DND-41 (cell line): ENCODE measurements at regions not wholly inside any gene's neighbourhood (a gene's known extent, or its start where the extent isn't known, plus 50 kb on each side); places are given as distances from the start of the nearest gene placed in this dataset.
"Not testable (repeated sequence)": the region's sequence is repeated elsewhere in the genome, so short reads cannot be mapped to it uniquely, and the experiment has no call there.

ENCODE experiments used
- ATAC-seq: fragments of 200-7000 bp; cut with Tn5 transposase; 3 replicates; pipeline ENCODE4 v1.9.1; 2021; ENCODE audit warnings: low read depth; ENCODE audit not compliant: insufficient read depth
- DNase-seq: peaks from one replicate; pipeline ENCODE4 v3.0.0-alpha.2; 2020
- H2AFZ ChIP-seq: 2 replicates; pipeline ENCODE4 v1.6.0; 2012; ENCODE audit warnings: low read depth, low read length
- H3K27ac ChIP-seq: 2 replicates; pipeline ENCODE4 v1.5.1; 2012; ENCODE audit warnings: low read length, inconsistent platforms
- H3K27me3 ChIP-seq: fragments of 200-600 bp; sonication (generic); 2 replicates; pipeline ENCODE4 v1.6.0; 2012; ENCODE audit warnings: low read length, mild to moderate bottlenecking, inconsistent platforms; ENCODE audit not compliant: insufficient read depth, poor library complexity
- H3K36me3 ChIP-seq: 2 replicates; pipeline ENCODE4 v1.5.1; 2012; ENCODE audit warnings: low read length, inconsistent platforms; ENCODE audit not compliant: insufficient read depth
- H3K4me1 ChIP-seq: 2 replicates; pipeline ENCODE4 v1.5.1; 2012; ENCODE audit warnings: mild to moderate bottlenecking, low read length; ENCODE audit not compliant: insufficient read depth
- H3K4me2 ChIP-seq: 2 replicates; pipeline ENCODE4 v1.6.0; 2012; ENCODE audit warnings: mild to moderate bottlenecking, moderate library complexity, low read length, inconsistent platforms; ENCODE audit not compliant: insufficient read depth
- H3K4me3 ChIP-seq, 2 experiments: fragments of 200-600 bp in 1 of 2; shearing (Covaris generic) in 1 of 2; 2 replicates each; pipeline ENCODE4 v1.5.1; 2012 to 2016; ENCODE audit warnings: inconsistent platforms in 2 of 2, low read length in 2 of 2, mild to moderate bottlenecking in 2 of 2, low read depth in 1 of 2, moderate library complexity in 1 of 2
- H3K79me2 ChIP-seq: 2 replicates; pipeline ENCODE4 v1.6.0; 2012; ENCODE audit warnings: low read length, inconsistent platforms; ENCODE audit not compliant: insufficient read depth
- H3K9ac ChIP-seq: 2 replicates; pipeline ENCODE4 v1.6.0; 2012; ENCODE audit warnings: low read depth, mild to moderate bottlenecking, inconsistent platforms, low read length, moderate library complexity
- H3K9me3 ChIP-seq: 2 replicates; pipeline ENCODE4 v1.5.1; 2012; ENCODE audit warnings: low read length, moderate library complexity, mild to moderate bottlenecking, inconsistent platforms; ENCODE audit not compliant: insufficient read depth, severe bottlenecking
- H4K20me1 ChIP-seq: 2 replicates; pipeline ENCODE4 v1.6.0; 2012; ENCODE audit warnings: low read length; ENCODE audit not compliant: insufficient read depth
- EZH2 ChIP-seq: IDR thresholded peaks from 3 replicates; pipeline ENCODE4 v1.6.1; 2012; ENCODE audit warnings: borderline replicate concordance, low read depth, mild to moderate bottlenecking, moderate library complexity, low read length, inconsistent platforms; ENCODE audit not compliant: severe bottlenecking
- TF ChIP-seq, protein P1 (sequence below): IDR thresholded peaks from 2 replicates; pipeline ENCODE4 v1.5.1; 2012; ENCODE audit warnings: borderline replicate concordance, low read length, moderate library complexity, mild to moderate bottlenecking; ENCODE audit not compliant: poor library complexity, severe bottlenecking; ENCODE audit errors: extremely low read depth

- Histone ChIP-seq H2AFZ (no peak overlapping the region), H3K9ac (no peak overlapping the region), H3K27ac (no peak overlapping the region), H3K4me3 (no peak overlapping the region), H3K36me3 (no peaks in the 10 kb centered on the region), H3K79me2 (no peaks in the 10 kb centered on the region), H3K9me3 (no peaks in the 10 kb centered on the region), H3K4me1 (no peaks in the 10 kb centered on the region), H3K27me3 (no peaks in the 10 kb centered on the region), H4K20me1 (no peaks in the 10 kb centered on the region), H3K4me2 (no peak overlapping the region)
- no peak for DNase-seq
- ATAC-seq: no peak
- no peak for TF ChIP-seq EZH2
- TF ChIP-seq, protein P1, sequence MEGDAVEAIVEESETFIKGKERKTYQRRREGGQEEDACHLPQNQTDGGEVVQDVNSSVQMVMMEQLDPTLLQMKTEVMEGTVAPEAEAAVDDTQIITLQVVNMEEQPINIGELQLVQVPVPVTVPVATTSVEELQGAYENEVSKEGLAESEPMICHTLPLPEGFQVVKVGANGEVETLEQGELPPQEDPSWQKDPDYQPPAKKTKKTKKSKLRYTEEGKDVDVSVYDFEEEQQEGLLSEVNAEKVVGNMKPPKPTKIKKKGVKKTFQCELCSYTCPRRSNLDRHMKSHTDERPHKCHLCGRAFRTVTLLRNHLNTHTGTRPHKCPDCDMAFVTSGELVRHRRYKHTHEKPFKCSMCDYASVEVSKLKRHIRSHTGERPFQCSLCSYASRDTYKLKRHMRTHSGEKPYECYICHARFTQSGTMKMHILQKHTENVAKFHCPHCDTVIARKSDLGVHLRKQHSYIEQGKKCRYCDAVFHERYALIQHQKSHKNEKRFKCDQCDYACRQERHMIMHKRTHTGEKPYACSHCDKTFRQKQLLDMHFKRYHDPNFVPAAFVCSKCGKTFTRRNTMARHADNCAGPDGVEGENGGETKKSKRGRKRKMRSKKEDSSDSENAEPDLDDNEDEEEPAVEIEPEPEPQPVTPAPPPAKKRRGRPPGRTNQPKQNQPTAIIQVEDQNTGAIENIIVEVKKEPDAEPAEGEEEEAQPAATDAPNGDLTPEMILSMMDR: no peak
Observed at GRCh38 chr4:123676890-123677229, 280.3 kb downstream of the SPRY1 start.

- TF ChIP-seq, protein P1: no peak
- no peak for TF ChIP-seq EZH2
- no peaks in the 10 kb centered on the region for H3K4me1 ChIP-seq
- H3K27me3 ChIP-seq: no peaks in the 10 kb centered on the region
Observed at GRCh38 chr4:123682931-123683330, 286.3 kb downstream of the SPRY1 start.

DNA sequence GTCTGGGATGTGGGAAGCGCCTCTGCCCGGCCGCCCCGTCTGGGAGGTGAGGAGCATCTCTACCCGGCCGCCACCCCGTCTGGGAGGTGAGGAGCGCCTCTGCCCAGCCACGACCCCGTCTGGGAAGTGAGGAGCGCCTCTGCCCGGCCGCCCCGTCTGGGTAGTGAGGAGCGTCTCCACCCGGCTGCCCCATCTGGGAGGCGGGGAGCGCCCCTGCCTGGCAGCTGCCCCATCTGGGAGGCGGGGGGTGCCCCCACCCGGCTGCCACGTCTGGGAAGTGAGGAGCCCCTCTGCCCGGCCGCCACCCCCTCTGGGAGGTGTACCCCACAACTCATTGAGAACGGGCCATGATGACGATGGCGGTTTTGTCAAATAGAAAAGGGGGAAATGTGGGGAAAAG is 288.3 kb downstream of the SPRY1 start:
- H3K9ac ChIP-seq, H2AFZ ChIP-seq: not testable (repeated sequence)

More at GRCh38 chr4:123682931-123683330, 286.3 kb downstream of the SPRY1 start:
- no peaks in the 10 kb centered on the region for H3K9me3 ChIP-seq
- no peak overlapping the region for H3K9ac ChIP-seq
- no peaks in the 10 kb centered on the region for H3K79me2 ChIP-seq
- no peak overlapping the region for H3K4me2 ChIP-seq
- no peak for ATAC-seq
- H3K27ac ChIP-seq: no peak overlapping the region
- no peak overlapping the region for H2AFZ ChIP-seq
- no peaks in the 10 kb centered on the region for H4K20me1 ChIP-seq
- no peaks in the 10 kb centered on the region for H3K36me3 ChIP-seq
- no peak overlapping the region for H3K4me3 ChIP-seq
- DNase-seq: no peak

GRCh38 chr4:123695531-123695930 is 298.9 kb downstream of the SPRY1 start:
- H3K4me2 ChIP-seq, H3K9me3 ChIP-seq, H3K27me3 ChIP-seq, H3K4me3 ChIP-seq, H3K36me3 ChIP-seq, DNase-seq, H3K27ac ChIP-seq, H3K4me1 ChIP-seq, H3K9ac ChIP-seq, ATAC-seq, H2AFZ ChIP-seq, H3K79me2 ChIP-seq, H4K20me1 ChIP-seq: not testable (repeated sequence)

More for the DNA sequence above, 288.3 kb downstream of the SPRY1 start:
- H3K9me3 ChIP-seq, H3K4me3 ChIP-seq, DNase-seq, H3K36me3 ChIP-seq, H4K20me1 ChIP-seq, ATAC-seq, H3K27ac ChIP-seq, H3K27me3 ChIP-seq, H3K4me1 ChIP-seq, H3K4me2 ChIP-seq, H3K79me2 ChIP-seq: not testable (repeated sequence)
